ENCODE measurements at regions not wholly inside any gene's neighbourhood (a gene's known extent, or its start where the extent isn't known, plus 50 kb on each side); places are given as distances from the start of the nearest gene placed in this dataset.
"Not testable (repeated sequence)": the region's sequence is repeated elsewhere in the genome, so short reads cannot be mapped to it uniquely, and the experiment has no call there.

DNA sequence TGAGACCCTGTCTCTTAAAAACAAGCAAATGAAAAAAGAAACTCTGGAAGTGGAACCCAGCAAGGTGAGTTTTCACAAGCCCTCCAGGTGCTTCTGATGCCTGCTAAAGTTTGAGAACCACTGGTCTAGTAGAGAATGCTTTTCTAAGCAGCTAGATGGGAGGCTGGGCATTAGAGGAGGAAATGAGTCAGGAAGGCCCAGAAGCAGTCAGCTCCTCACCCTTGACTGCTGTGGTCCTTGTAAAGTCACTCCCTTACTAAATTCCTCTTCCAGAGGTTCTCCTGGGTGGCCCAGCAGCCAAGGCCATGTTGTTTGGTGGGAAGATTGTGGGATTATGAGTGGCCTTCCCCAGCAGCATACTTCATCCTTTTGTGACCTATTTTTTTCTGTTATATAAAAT lies 52.0 kb upstream of the FYN start:
- H3K9me3 ChIP-seq: no peaks in the 10 kb centered on the region
- H3K4me1 ChIP-seq: no peaks in the 10 kb centered on the region
- no peak for TF ChIP-seq EP300 (IDR thresholded peaks at IDR 0.05; ENCODE audit: low read depth)
- TF ChIP-seq POLR2A (IDR thresholded peaks at IDR 0.05): no peak
- TF ChIP-seq POLR2AphosphoS5 (IDR thresholded peaks at IDR 0.05): no peak
- no peak for TF ChIP-seq CTCF (IDR thresholded peaks at IDR 0.05)
- no peak overlapping the region for H3K4me3 ChIP-seq
- in situ Hi-C loops (cut with MboI; ENCODE audit: low pct_ligation_motif_present in 1 of 4, low pct_unique_long_range_greater_than_20kb in 1 of 4, low sequenced_read_pairs in 3 of 4) (no loop called here), intact Hi-C loops (cut with DNase I; ENCODE audit: low total_unique reads) (no loop called here)
- H3K36me3 ChIP-seq: no peaks in the 10 kb centered on the region
- DNase-seq: no peak
- H3K27ac ChIP-seq: no peak overlapping the region
- no peaks in the 10 kb centered on the region for H3K27me3 ChIP-seq

GRCh38 chr6:111926731-111927302 lies 53.6 kb upstream of the FYN start:
- Histone ChIP-seq H3K4me1 (no peaks in the 10 kb centered on the region), H3K27me3 (no peaks in the 10 kb centered on the region), H3K27ac (no peak overlapping the region), H3K36me3 (no peaks in the 10 kb centered on the region), H3K9me3 (no peaks in the 10 kb centered on the region), H3K4me3 (no peak overlapping the region)
- intact Hi-C loops (cut with DNase I; ENCODE audit: low total_unique reads) (no loop called here), in situ Hi-C loops (cut with MboI; ENCODE audit: low pct_ligation_motif_present in 1 of 4, low pct_unique_long_range_greater_than_20kb in 1 of 4, low sequenced_read_pairs in 3 of 4) (no loop called here)
- no peak for TF ChIP-seq POLR2A (IDR thresholded peaks at IDR 0.05)
- no peak for TF ChIP-seq EP300 (IDR thresholded peaks at IDR 0.05; ENCODE audit: low read depth)
- TF ChIP-seq CTCF (IDR thresholded peaks at IDR 0.05): no peak
- no peak for TF ChIP-seq POLR2AphosphoS5 (IDR thresholded peaks at IDR 0.05)
- DNase-seq: no peak
- 69 to 79% methylated on average over 6 to 7 of the region's 7 CpGs for WGBS, 2 donors (ENCODE audit: low coverage in 1 of 2)

- H3K27me3 ChIP-seq: no peaks in the 10 kb centered on the region
- TF ChIP-seq EP300 (IDR thresholded peaks at IDR 0.05; ENCODE audit: low read depth) (no peak), POLR2AphosphoS5 (IDR thresholded peaks at IDR 0.05) (no peak), POLR2A (IDR thresholded peaks at IDR 0.05) (no peak), CTCF (IDR thresholded peaks at IDR 0.05) (no peak)
- intact Hi-C loops (cut with DNase I; ENCODE audit: low total_unique reads): no loop called here
- in situ Hi-C loops (cut with MboI; ENCODE audit: low pct_ligation_motif_present in 1 of 4, low pct_unique_long_range_greater_than_20kb in 1 of 4, low sequenced_read_pairs in 3 of 4): no loop called here
- no peak for DNase-seq
- WGBS, 2 donors (ENCODE audit: low coverage in 1 of 2): 70% methylated on average over 3 to 7 of the region's 7 CpGs
- H3K27ac ChIP-seq: no peak overlapping the region
- H3K36me3 ChIP-seq: no peaks in the 10 kb centered on the region
- H3K4me1 ChIP-seq: no peaks in the 10 kb centered on the region
- no peaks in the 10 kb centered on the region for H3K9me3 ChIP-seq
- no peak overlapping the region for H3K4me3 ChIP-seq
Measured at GRCh38 chr6:111927321-111927720, 54.1 kb upstream of the FYN start.

DNA sequence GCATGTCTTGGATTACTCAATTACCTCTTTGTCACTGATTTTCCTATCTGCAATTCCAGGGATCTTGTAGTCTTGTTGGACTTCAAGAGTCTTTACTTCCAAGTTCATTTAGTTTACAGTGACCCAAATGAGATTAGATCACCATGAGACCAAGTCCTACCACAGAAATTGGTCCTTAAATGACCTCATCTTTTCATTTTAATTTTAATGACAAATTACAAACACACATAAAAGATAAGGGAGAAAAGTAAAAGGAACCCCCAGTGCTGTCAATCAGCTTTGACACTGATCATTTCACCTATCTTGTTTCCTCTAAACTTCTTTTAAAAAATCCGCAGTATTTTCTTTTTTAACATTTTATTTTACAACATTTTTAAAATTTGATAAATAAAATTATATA lies 54.9 kb upstream of the FYN start:
- DNase-seq: no peak
- Histone ChIP-seq H3K27ac (no peak overlapping the region), H3K4me3 (no peak overlapping the region), H3K36me3 (no peaks in the 10 kb centered on the region), H3K4me1 (no peaks in the 10 kb centered on the region), H3K9me3 (no peaks in the 10 kb centered on the region), H3K27me3 (no peaks in the 10 kb centered on the region)
- 92 to 95% methylated on average over 1 of the region's 1 CpG for WGBS, 2 donors (ENCODE audit: low coverage in 1 of 2)
- intact Hi-C loops (cut with DNase I; ENCODE audit: low total_unique reads) (no loop called here), in situ Hi-C loops (cut with MboI; ENCODE audit: low pct_ligation_motif_present in 1 of 4, low pct_unique_long_range_greater_than_20kb in 1 of 4, low sequenced_read_pairs in 3 of 4) (no loop called here)
- TF ChIP-seq EP300 (IDR thresholded peaks at IDR 0.05; ENCODE audit: low read depth) (no peak), POLR2A (IDR thresholded peaks at IDR 0.05) (no peak), POLR2AphosphoS5 (IDR thresholded peaks at IDR 0.05) (no peak), CTCF (IDR thresholded peaks at IDR 0.05) (no peak)

DNA sequence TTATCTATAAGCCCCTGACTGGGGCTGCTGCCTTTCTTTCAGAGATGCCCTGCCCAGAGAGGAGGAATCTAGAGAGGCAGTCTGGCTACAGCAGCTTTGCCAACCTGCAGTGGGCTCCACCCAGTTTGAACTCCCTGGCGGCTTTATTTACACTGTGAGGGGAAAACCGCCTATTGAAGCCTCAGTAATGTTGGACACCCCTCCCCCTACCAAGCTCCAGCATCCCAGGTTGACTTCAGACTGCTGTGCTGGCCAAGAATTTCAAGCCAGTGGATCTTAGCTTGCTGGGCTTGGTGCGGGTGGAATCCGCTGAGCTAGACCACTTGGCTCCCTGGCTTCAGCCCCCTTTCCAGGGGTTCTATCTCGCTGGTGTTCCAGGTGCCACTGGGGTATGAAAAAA lies 61.4 kb upstream of the FYN start:
- H3K4me1 ChIP-seq; H3K36me3 ChIP-seq; H3K27ac ChIP-seq; in situ Hi-C loops (cut with MboI; ENCODE audit: low pct_ligation_motif_present in 1 of 4, low pct_unique_long_range_greater_than_20kb in 1 of 4, low sequenced_read_pairs in 3 of 4); intact Hi-C loops (cut with DNase I; ENCODE audit: low total_unique reads); DNase-seq; H3K27me3 ChIP-seq; H3K4me3 ChIP-seq; H3K9me3 ChIP-seq: not testable (repeated sequence)
- 72 to 100% methylated on average over 2 to 5 of the region's 5 CpGs for WGBS, 2 donors (ENCODE audit: low coverage in 1 of 2)

Data from transverse colon (tissue), 4 donors.